GM21447 (cell line): ENCODE measurements at regions not wholly inside any gene's neighbourhood (a gene's known extent, or its start where the extent isn't known, plus 50 kb on each side); places are given as distances from the start of the nearest gene placed in this dataset.

Experiments used
- ATAC-seq: cut with Tn5 transposase; IDR thresholded peaks from one replicate; pipeline ENCODE4 v1.9.1; 2021; ENCODE audit not compliant: unreplicated experiment

GRCh38 chr3:72290859-72291638 lies 506.1 kb upstream of the PROK2 start:
- ATAC-seq: no peak

- no peak for ATAC-seq
Measured at GRCh38 chr3:72289692-72290071, 504.7 kb upstream of the PROK2 start.

- no peak for ATAC-seq
Measured at GRCh38 chr3:72288955-72289691, 504.2 kb upstream of the PROK2 start.

- ATAC-seq: no peak
Measured at GRCh38 chr3:72287956-72288355, 503.0 kb upstream of the PROK2 start.

GRCh38 chr3:72285502-72285901 lies 500.6 kb upstream of the PROK2 start:
- ATAC-seq: no peak

- no peak for ATAC-seq
Measured at GRCh38 chr3:72284471-72284870, 499.5 kb upstream of the PROK2 start.

- no peak for ATAC-seq
Measured at GRCh38 chr3:72282918-72283317, 498.0 kb upstream of the PROK2 start.

GRCh38 chr3:72281551-72281950 lies 496.6 kb upstream of the PROK2 start:
- ATAC-seq: no peak

GRCh38 chr3:72280876-72281275 lies 495.9 kb upstream of the PROK2 start:
- no peak for ATAC-seq

- no peak for ATAC-seq
Measured at GRCh38 chr3:72279631-72280041, 494.7 kb upstream of the PROK2 start.

GRCh38 chr3:72279068-72279604 lies 494.2 kb upstream of the PROK2 start:
- ATAC-seq: no peak

- ATAC-seq: no peak
Measured at GRCh38 chr3:72278349-72279067, 493.6 kb upstream of the PROK2 start.

GRCh38 chr3:72277710-72278109 lies 492.8 kb upstream of the PROK2 start:
- ATAC-seq: no peak

GRCh38 chr3:72276806-72277205 lies 491.9 kb upstream of the PROK2 start:
- no peak for ATAC-seq

- ATAC-seq: no peak
Measured at GRCh38 chr3:72275331-72275751, 490.4 kb upstream of the PROK2 start.

GRCh38 chr3:72274493-72275330 lies 489.8 kb upstream of the PROK2 start:
- ATAC-seq: no peak

- ATAC-seq: no peak
Measured at GRCh38 chr3:72273615-72274014, 488.7 kb upstream of the PROK2 start.

GRCh38 chr3:72272356-72272755 lies 487.4 kb upstream of the PROK2 start:
- no peak for ATAC-seq

GRCh38 chr3:72271923-72272322 lies 487.0 kb upstream of the PROK2 start:
- ATAC-seq: no peak

- no peak for ATAC-seq
Measured at GRCh38 chr3:72271216-72271615, 486.3 kb upstream of the PROK2 start.

- no peak for ATAC-seq
Measured at GRCh38 chr3:72270730-72271129, 485.8 kb upstream of the PROK2 start.
